HepG2 (cell line): ENCODE measurements at regions not wholly inside any gene's neighbourhood (a gene's known extent, or its start where the extent isn't known, plus 50 kb on each side); places are given as distances from the start of the nearest gene placed in this dataset.

Experiments used
- ATAC-seq: fragments of 200-7000 bp; cut with Tn5 transposase; 3 replicates; pipeline ENCODE4 v1.9.1; 2020; ENCODE audit warnings: mild to moderate bottlenecking, moderate library complexity
- BruUV-seq: library from RNA; stranded (reverse); fragments of 400-500 nt; replicated peaks from 2 replicates; lab custom pipeline; 2021; lab: Mats Ljungman, UMichigan
- CTCF ChIA-PET: fragments of 300-600 bp; formaldehyde crosslinking; extraction: SDS; loops from one replicate; lab custom pipeline; 2021; ENCODE audit warnings: low total read pairs, inconsistent platforms, low intra/inter-chr PET ratio; lab: Yijun Ruan, JAX
- POLR2A ChIA-PET: fragments of 350-600 bp; sonication (Branson Sonifier 250); formaldehyde crosslinking; loops from one replicate; lab custom pipeline; 2020; ENCODE audit warnings: antibody characterized with exemption, inconsistent platforms; lab: Yijun Ruan, JAX
- DNase-seq: peaks from one replicate; pipeline ENCODE4 v3.0.0-alpha.2; 2015; ENCODE audit warnings: low spot score
- FAIRE-seq: peaks from 3 replicates; lab custom pipeline; 2011; peaks lifted over from hg19 to GRCh38; lab: Jason Lieb, UNC
- H2AFZ ChIP-seq: one replicate; pipeline ENCODE4 v1.6.1; 2011; ENCODE audit warnings: low read length, inconsistent platforms
- H3K27ac ChIP-seq: fragments of 300-600 bp; 3 replicates; pipeline ENCODE4 v1.8.0; 2011; ENCODE audit warnings: mixed run types, mild to moderate bottlenecking, mixed read lengths, low read length, inconsistent platforms; ENCODE audit not compliant: insufficient read depth; ENCODE audit errors: extremely low read length
- H3K27me3 ChIP-seq, 2 experiments: fragments of 200-600 bp in 1 of 2; 2 replicates in 1 of 2; 3 replicates in 1 of 2; pipeline versions ENCODE4 v1.6.0 to v1.8.0; 2011; ENCODE audit warnings: low read length in 2 of 2, mild to moderate bottlenecking in 2 of 2, moderate library complexity in 2 of 2, inconsistent platforms in 1 of 2; ENCODE audit not compliant: insufficient read depth in 2 of 2, control insufficient read depth in 1 of 2
- H3K36me3 ChIP-seq, 2 experiments: fragments of 200-600 bp in 1 of 2; replicated peaks in 1 of 2; 2 replicates in 1 of 2; 3 replicates in 1 of 2; pipeline versions ENCODE4 v1.5.1 to v1.8.0; 2011; ENCODE audit warnings: low read length in 2 of 2, inconsistent platforms in 1 of 2; ENCODE audit not compliant: insufficient read depth in 2 of 2, control insufficient read depth in 1 of 2
- H3K4me1 ChIP-seq: 2 replicates; pipeline ENCODE4 v1.5.1; 2012; ENCODE audit warnings: low read length, inconsistent platforms; ENCODE audit not compliant: insufficient read depth
- H3K4me2 ChIP-seq: 2 replicates; pipeline ENCODE4 v1.6.0; 2011; ENCODE audit warnings: low read depth, low read length, inconsistent platforms
- H3K4me3 ChIP-seq, 3 experiments: fragments of 200-600 bp in 1 of 3; sonication (generic), shearing (Covaris generic) in 1 of 3; replicated peaks in 1 of 3; 2 replicates each; pipeline ENCODE4 v1.5.1; 2011 to 2016; ENCODE audit warnings: low read length in 3 of 3, inconsistent platforms in 2 of 3, low read depth in 2 of 3, mild to moderate bottlenecking in 2 of 3, control low read depth in 1 of 3, mixed read lengths in 1 of 3; ENCODE audit not compliant: insufficient read depth in 1 of 3
- H3K79me2 ChIP-seq: one replicate; pipeline ENCODE4 v1.6.1; 2011; ENCODE audit warnings: low read length, inconsistent platforms; ENCODE audit not compliant: insufficient read depth
- H3K9ac ChIP-seq: 2 replicates; pipeline ENCODE4 v1.6.0; 2011; ENCODE audit warnings: mild to moderate bottlenecking, low read depth, low read length, inconsistent platforms; ENCODE audit not compliant: insufficient read depth
- H3K9me3 ChIP-seq: 2 replicates; pipeline ENCODE4 v1.5.1; 2012; ENCODE audit warnings: mild to moderate bottlenecking, low read length
- H4K20me1 ChIP-seq: 2 replicates; pipeline ENCODE4 v1.6.0; 2011; ENCODE audit warnings: inconsistent platforms, mild to moderate bottlenecking, low read length, moderate library complexity; ENCODE audit not compliant: insufficient read depth
- CAMTA2 ChIP-seq: sonication (generic); formaldehyde crosslinking; IDR thresholded peaks from 2 replicates; pipeline ENCODE4 v1.4.0; 2020; ENCODE audit warnings: mild to moderate bottlenecking, missing genetic modification reagents, borderline replicate concordance
- KLF11 ChIP-seq: IDR thresholded peaks from 2 replicates; pipeline ENCODE4 v1.6.1; 2016; ENCODE audit warnings: missing compliant biosample characterization
- ZBTB43 ChIP-seq: sonication (generic); formaldehyde crosslinking; conservative IDR thresholded peaks from 2 replicates; pipeline ENCODE4 v1.4.0; 2020; ENCODE audit warnings: missing genetic modification reagents
- ZNF180 ChIP-seq: sonication (generic); formaldehyde crosslinking; IDR thresholded peaks from 2 replicates; pipeline ENCODE4 v1.4.0; 2020; ENCODE audit warnings: low read depth, missing genetic modification reagents, borderline replicate concordance
- ZNF350 ChIP-seq: sonication (generic); formaldehyde crosslinking; IDR thresholded peaks from 2 replicates; pipeline ENCODE4 v1.4.0; 2020; ENCODE audit warnings: mild to moderate bottlenecking, low read depth, missing genetic modification reagents, borderline replicate concordance
- ZNF552 ChIP-seq: sonication (generic); formaldehyde crosslinking; IDR thresholded peaks from 2 replicates; pipeline ENCODE4 v1.9.0; 2022; ENCODE audit warnings: missing genetic modification reagents, mild to moderate bottlenecking, borderline replicate concordance
- WGBS: methylation state at CpG from one replicate; pipeline ENCODE4 v1.1.6; 2017; ENCODE audit warnings: low lambda C conversion rate; 5-methylcytosine and 5-hydroxymethylcytosine counted together
- in situ Hi-C: cut with HindIII; loops from 2 replicates; pipeline ENCODE4 v1.10.0; 2017; ENCODE audit warnings: low pct_unique_long_range_greater_than_20kb; ENCODE audit not compliant: extremely low pct_ligation_motif_present
- intact Hi-C: fragments of 100-400 bp; cut with micrococcal nuclease; formaldehyde crosslinking; loops from one replicate; pipeline ENCODE4 v1.10.0; 2022; ENCODE audit not compliant: unreplicated experiment
- TF ChIP-seq, protein P1 (sequence below): sonication (generic); formaldehyde crosslinking; IDR thresholded peaks from 2 replicates; pipeline ENCODE4 v1.9.0; 2021; ENCODE audit warnings: missing genetic modification reagents, borderline replicate concordance

- FAIRE-seq (no peak), DNase-seq (no peak), ATAC-seq (peak; percentile 59)
- no peak overlapping the region for H3K4me3 ChIP-seq
- WGBS: 40% methylated on average over 5 of the region's 6 CpGs
- peaks cover 0 to 15% of the 10 kb centered on the region in 2 experiments; a peak in 3 of 5 replicates for H3K27me3 ChIP-seq
- TF ChIP-seq ZNF350 (no peak), CAMTA2 (no peak), ZBTB43 (no peak), ZNF552 (CRISPR knock-in tag) (no peak), ZNF180 (CRISPR knock-in tag) (no peak), KLF11 (CRISPR knock-in tag) (no peak)
- TF ChIP-seq, protein P1, sequence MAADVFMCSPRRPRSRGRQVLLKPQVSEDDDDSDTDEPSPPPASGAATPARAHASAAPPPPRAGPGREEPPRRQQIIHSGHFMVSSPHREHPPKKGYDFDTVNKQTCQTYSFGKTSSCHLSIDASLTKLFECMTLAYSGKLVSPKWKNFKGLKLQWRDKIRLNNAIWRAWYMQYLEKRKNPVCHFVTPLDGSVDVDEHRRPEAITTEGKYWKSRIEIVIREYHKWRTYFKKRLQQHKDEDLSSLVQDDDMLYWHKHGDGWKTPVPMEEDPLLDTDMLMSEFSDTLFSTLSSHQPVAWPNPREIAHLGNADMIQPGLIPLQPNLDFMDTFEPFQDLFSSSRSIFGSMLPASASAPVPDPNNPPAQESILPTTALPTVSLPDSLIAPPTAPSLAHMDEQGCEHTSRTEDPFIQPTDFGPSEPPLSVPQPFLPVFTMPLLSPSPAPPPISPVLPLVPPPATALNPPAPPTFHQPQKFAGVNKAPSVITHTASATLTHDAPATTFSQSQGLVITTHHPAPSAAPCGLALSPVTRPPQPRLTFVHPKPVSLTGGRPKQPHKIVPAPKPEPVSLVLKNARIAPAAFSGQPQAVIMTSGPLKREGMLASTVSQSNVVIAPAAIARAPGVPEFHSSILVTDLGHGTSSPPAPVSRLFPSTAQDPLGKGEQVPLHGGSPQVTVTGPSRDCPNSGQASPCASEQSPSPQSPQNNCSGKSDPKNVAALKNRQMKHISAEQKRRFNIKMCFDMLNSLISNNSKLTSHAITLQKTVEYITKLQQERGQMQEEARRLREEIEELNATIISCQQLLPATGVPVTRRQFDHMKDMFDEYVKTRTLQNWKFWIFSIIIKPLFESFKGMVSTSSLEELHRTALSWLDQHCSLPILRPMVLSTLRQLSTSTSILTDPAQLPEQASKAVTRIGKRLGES: no peak
- intact Hi-C loops (no loop called here), in situ Hi-C loops (no loop called here)
- no peaks in the 10 kb centered on the region for H3K36me3 ChIP-seq
- H3K4me1 ChIP-seq: peaks cover 14% of the 10 kb centered on the region
- no peak overlapping the region for H3K4me2 ChIP-seq
- no peaks in the 10 kb centered on the region for H3K79me2 ChIP-seq
- ChIA-PET CTCF (no interaction called here), POLR2A (no interaction called here)
- no peaks in the 10 kb centered on the region for H4K20me1 ChIP-seq
- no peak overlapping the region for H3K9ac ChIP-seq
- BruUV-seq: no TSS peak
- H2AFZ ChIP-seq: no peak overlapping the region
- H3K27ac ChIP-seq: no peak overlapping the region
- H3K9me3 ChIP-seq: no peaks in the 10 kb centered on the region
Observed at GRCh38 chr13:40189898-40190630, 476.4 kb downstream of the FOXO1 start.
